GM12878 (cell line): ENCODE measurements at regions not wholly inside any gene's neighbourhood (a gene's known extent, or its start where the extent isn't known, plus 50 kb on each side); places are given as distances from the start of the nearest gene placed in this dataset.

Experiments used
- ATAC-seq: fragments of 200-7000 bp; cut with Tn5 transposase; 3 replicates; pipeline ENCODE4 v1.9.1; 2020; ENCODE audit warnings: mild to moderate bottlenecking, moderate library complexity
- BruUV-seq: library from RNA; stranded (reverse); fragments of 400-500 nt; replicated peaks from 2 replicates; lab custom pipeline; 2021; lab: Mats Ljungman, UMichigan
- CTCF ChIA-PET: fragments of 300-600 bp; sonication (Branson Sonifier 250); formaldehyde crosslinking; extraction: SDS; loops from one replicate; lab custom pipeline; 2021; ENCODE audit warnings: inconsistent platforms; lab: Yijun Ruan, JAX
- POLR2A ChIA-PET: fragments of 350-600 bp; formaldehyde crosslinking; extraction: SDS; loops from one replicate; lab custom pipeline; 2021; ENCODE audit warnings: inconsistent platforms; lab: Charles Lee
- RAD21 ChIA-PET: fragments of 300-600 bp; sonication (Branson Sonifier 250); formaldehyde crosslinking; loops from one replicate; lab custom pipeline; 2023; ENCODE audit warnings: antibody characterized with exemption; ENCODE audit not compliant: unreplicated experiment; lab: Charles Lee
- SMC1A ChIA-PET: fragments of 300-600 bp; sonication (Branson Sonifier 250); formaldehyde crosslinking; loops from one replicate; lab custom pipeline; 2023; ENCODE audit not compliant: unreplicated experiment, uncharacterized antibody; lab: Charles Lee
- DNase-seq: peaks from one replicate; pipeline ENCODE4 v3.0.0-alpha.2; 2011; ENCODE audit warnings: low read depth, low spot score
- FAIRE-seq: peaks from 3 replicates; lab custom pipeline; 2011; peaks lifted over from hg19 to GRCh38; lab: Jason Lieb, UNC
- H2AFZ ChIP-seq: 2 replicates; pipeline ENCODE4 v1.6.0; 2011; ENCODE audit warnings: low read depth, low read length, control low read depth; ENCODE audit not compliant: control insufficient read depth
- H3K27ac ChIP-seq: 2 replicates; pipeline ENCODE4 v1.5.1; 2011; ENCODE audit warnings: control low read depth; ENCODE audit not compliant: control insufficient read depth, insufficient read depth
- H3K27me3 ChIP-seq, 2 experiments: replicated peaks in 1 of 2; 2 replicates each; pipeline versions ENCODE4 v1.6.0 to v1.6.1; 2011; ENCODE audit warnings: low read length in 1 of 2; ENCODE audit not compliant: control insufficient read depth in 2 of 2, insufficient read depth in 2 of 2
- H3K36me3 ChIP-seq, 2 experiments: 2 replicates each; pipeline ENCODE4 v1.5.1; 2011; ENCODE audit warnings: low read length in 1 of 2; ENCODE audit not compliant: control insufficient read depth in 2 of 2, insufficient read depth in 2 of 2
- H3K4me1 ChIP-seq: 2 replicates; pipeline ENCODE4 v1.6.1; 2011; ENCODE audit warnings: mild to moderate bottlenecking, low read length, moderate library complexity, mixed read lengths; ENCODE audit not compliant: control insufficient read depth, insufficient read depth
- H3K4me2 ChIP-seq: 2 replicates; pipeline ENCODE4 v1.6.0; 2011; ENCODE audit warnings: control low read depth; ENCODE audit not compliant: control insufficient read depth, insufficient read depth
- H3K4me3 ChIP-seq: fragments of 200-600 bp; sonication (generic); 2 replicates; pipeline ENCODE4 v1.5.1; 2016
- H3K79me2 ChIP-seq: 2 replicates; pipeline ENCODE4 v1.6.0; 2011; ENCODE audit warnings: low read length; ENCODE audit not compliant: control insufficient read depth, insufficient read depth
- H3K9ac ChIP-seq: 2 replicates; pipeline ENCODE4 v1.8.0; 2011; ENCODE audit warnings: low read length, control low read depth, mixed read lengths; ENCODE audit not compliant: control insufficient read depth, insufficient read depth
- H3K9me3 ChIP-seq: replicated peaks from 3 replicates; pipeline ENCODE4 v1.5.1; 2011; ENCODE audit warnings: mild to moderate bottlenecking, low read length; ENCODE audit not compliant: control insufficient read depth, insufficient read depth
- H4K20me1 ChIP-seq: 2 replicates; pipeline ENCODE4 v1.6.0; 2011; ENCODE audit not compliant: control insufficient read depth, insufficient read depth
- ASH2L ChIP-seq: fragments of 300-600, 200-600 bp; sonication (generic); IDR thresholded peaks from 2 replicates; pipeline ENCODE4 v1.6.1; 2017; ENCODE audit warnings: low read depth, mild to moderate bottlenecking, borderline replicate concordance
- ATF7 ChIP-seq: fragments of 450-650 bp; IDR thresholded peaks from 2 replicates; pipeline ENCODE4 v1.6.1; 2016; ENCODE audit warnings: low read depth, mild to moderate bottlenecking
- BCL11A ChIP-seq: IDR thresholded peaks from 2 replicates; pipeline ENCODE4 v1.6.1; 2011; ENCODE audit warnings: low read depth, low read length
- BMI1 ChIP-seq: fragments of 450-650 bp; IDR thresholded peaks from 2 replicates; pipeline ENCODE4 v1.6.1; 2016; ENCODE audit warnings: mild to moderate bottlenecking, moderate library complexity, borderline replicate concordance
- CBFB ChIP-seq: IDR thresholded peaks from 2 replicates; pipeline ENCODE4 v1.6.1; 2016; ENCODE audit warnings: antibody characterized with exemption, low read depth
- CEBPB ChIP-seq, 2 experiments: fragments of 150-350 bp in 1 of 2; IDR thresholded peaks; 2 replicates each; pipeline ENCODE4 v1.6.1; 2012 to 2014; ENCODE audit warnings: low read depth in 2 of 2, low read length in 2 of 2, borderline replicate concordance in 1 of 2, inconsistent platforms in 1 of 2
- CHD1 ChIP-seq: IDR thresholded peaks from 2 replicates; pipeline ENCODE4 v1.6.1; 2012; ENCODE audit warnings: low read depth, low read length, improper control_type of control experiment
- CREB1 ChIP-seq: IDR thresholded peaks from 2 replicates; pipeline ENCODE4 v1.6.1; 2012; ENCODE audit warnings: low read depth, mild to moderate bottlenecking, inconsistent platforms
- CREM ChIP-seq: IDR thresholded peaks from 2 replicates; pipeline ENCODE4 v1.6.1; 2014; ENCODE audit warnings: antibody characterized with exemption, low read depth
- EED ChIP-seq: sonication (generic); IDR thresholded peaks from 2 replicates; pipeline ENCODE4 v1.6.1; 2016; ENCODE audit warnings: antibody characterized with exemption, low read depth
- HDAC6 ChIP-seq: fragments of 200-600 bp; sonication (generic); IDR thresholded peaks from one replicate; pipeline ENCODE4 v1.8.0; 2017; ENCODE audit warnings: antibody characterized with exemption; ENCODE audit not compliant: unreplicated experiment
- HSF1 ChIP-seq: fragments of 150-350 bp; IDR thresholded peaks from 2 replicates; pipeline ENCODE4 v1.6.1; 2014; ENCODE audit warnings: mild to moderate bottlenecking, low read depth, low read length
- KAT2A ChIP-seq: conservative IDR thresholded peaks from 2 replicates; pipeline ENCODE4 v1.6.1; 2011; ENCODE audit warnings: low read depth, low read length; ENCODE audit not compliant: control insufficient read depth
- NR2F1 ChIP-seq: fragments of 450-650 bp; conservative IDR thresholded peaks from 2 replicates; pipeline ENCODE4 v1.6.1; 2017; ENCODE audit warnings: mild to moderate bottlenecking
- PAX8 ChIP-seq: fragments of 450-650 bp; IDR thresholded peaks from 2 replicates; pipeline ENCODE4 v1.6.1; 2017; ENCODE audit warnings: mild to moderate bottlenecking, moderate library complexity
- REST ChIP-seq: IDR thresholded peaks from 2 replicates; pipeline ENCODE4 v1.6.1; 2012; ENCODE audit warnings: mild to moderate bottlenecking, low read depth, low read length
- SIX5 ChIP-seq: IDR thresholded peaks from 2 replicates; pipeline ENCODE4 v1.6.1; 2011; ENCODE audit warnings: mild to moderate bottlenecking, low read depth, low read length, moderate library complexity; ENCODE audit not compliant: severe bottlenecking
- SREBF1 ChIP-seq: IDR thresholded peaks from 2 replicates; pipeline ENCODE4 v1.6.1; 2012; ENCODE audit warnings: mild to moderate bottlenecking, low read length
- ZBED1 ChIP-seq: IDR thresholded peaks from 2 replicates; pipeline ENCODE4 v1.6.1; 2016; ENCODE audit warnings: borderline replicate concordance
- WGBS: methylation state at CpG from one replicate; pipeline ENCODE4 v1.1.6; 2016; ENCODE audit warnings: low lambda C conversion rate; ENCODE audit not compliant: insufficient replicate concordance, insufficient coverage; ENCODE audit errors: missing lambda C conversion rate; 5-methylcytosine and 5-hydroxymethylcytosine counted together
- in situ Hi-C: fragments of 300-500 bp; cut with MboI; formaldehyde crosslinking; loops from 9 replicates; pipeline ENCODE4 v1.14.3; 2018; ENCODE audit warnings: mixed read lengths
- intact Hi-C: fragments of 100-400 bp; cut with micrococcal nuclease; formaldehyde crosslinking; loops from one replicate; pipeline ENCODE4 v1.14.2; 2022; ENCODE audit not compliant: unreplicated experiment

- Histone ChIP-seq H3K27ac (no peak overlapping the region), H3K36me3 (no peaks in the 10 kb centered on the region), H3K4me2 (no peak overlapping the region), H3K9ac (no peak overlapping the region), H3K9me3 (no peaks in the 10 kb centered on the region), H3K4me1 (no peaks in the 10 kb centered on the region), H4K20me1 (no peaks in the 10 kb centered on the region), H2AFZ (no peak overlapping the region), H3K27me3 (no peaks in the 10 kb centered on the region), H3K4me3 (no peak overlapping the region), H3K79me2 (no peaks in the 10 kb centered on the region)
- DNase-seq (no peak), ATAC-seq (no peak), FAIRE-seq (no peak)
- BruUV-seq = no TSS peak
- CTCF ChIA-PET = no interaction called here
- intact Hi-C loops (no loop called here), in situ Hi-C loops (no loop called here)
- RAD21 ChIA-PET = no interaction called here
- SMC1A ChIA-PET = no interaction called here
- WGBS = 21% methylated on average over 5 of the region's 5 CpGs
- POLR2A ChIA-PET = no interaction called here
- TF ChIP-seq ASH2L = no peak
- TF ChIP-seq BMI1 = no peak
- TF ChIP-seq EED = no peak
- TF ChIP-seq SIX5 = no peak
- TF ChIP-seq HDAC6 = no peak
- no peak for TF ChIP-seq CREB1
- TF ChIP-seq BCL11A = no peak
- TF ChIP-seq ZBED1 = no peak
- TF ChIP-seq CREM = no peak
- no peak for TF ChIP-seq CHD1
- TF ChIP-seq REST = no peak
- TF ChIP-seq SREBF1 = no peak
- no peak for TF ChIP-seq HSF1
- no peak for TF ChIP-seq CEBPB (IDR thresholded peaks at IDR 0.05; ENCODE audit: borderline replicate concordance in 1 of 2, low read depth in 2 of 2, low read length in 2 of 2)
- no peak for TF ChIP-seq CBFB
- no peak for TF ChIP-seq ATF7
- no peak for TF ChIP-seq NR2F1
- no peak for TF ChIP-seq PAX8
- TF ChIP-seq KAT2A = no peak
These were observed 526.0 kb upstream of the ADGRL4 start for GRCh38 chr1:79532555-79532954.
